KOPT-K1 (cell line): ENCODE measurements at regions not wholly inside any gene's neighbourhood (a gene's known extent, or its start where the extent isn't known, plus 50 kb on each side); places are given as distances from the start of the nearest gene placed in this dataset.
"Not testable (repeated sequence)": the region's sequence is repeated elsewhere in the genome, so short reads cannot be mapped to it uniquely, and the experiment has no call there.

Experiments
- H3K27ac ChIP-seq: fragments of 200-600 bp; sonication (generic); 2 replicates; pipeline ENCODE4 v1.5.1; 2016; ENCODE audit warnings: antibody characterized with exemption, mild to moderate bottlenecking, low read depth, low read length; ENCODE audit not compliant: poor library complexity, severe bottlenecking
- H3K36me3 ChIP-seq: fragments of 200-600 bp; sonication (generic); 2 replicates; pipeline ENCODE4 v1.5.1; 2017; ENCODE audit warnings: antibody characterized with exemption, mild to moderate bottlenecking, low read length, moderate library complexity; ENCODE audit not compliant: insufficient read depth
- H3K9me3 ChIP-seq: fragments of 200-600 bp; sonication (generic); 2 replicates; pipeline ENCODE4 v1.5.1; 2017; ENCODE audit warnings: antibody characterized with exemption, low read length, mild to moderate bottlenecking; ENCODE audit not compliant: insufficient read depth, poor library complexity, severe bottlenecking

GRCh38 chr9:95719354-95719753 is 156.1 kb upstream of the ERCC6L2 start:
- Histone ChIP-seq H3K27ac (no peak overlapping the region), H3K36me3 (no peaks in the 10 kb centered on the region), H3K9me3 (peaks cover 21% of the 10 kb centered on the region)

GRCh38 chr9:95718263-95718662 is 157.2 kb upstream of the ERCC6L2 start:
- H3K9me3 ChIP-seq = peaks cover 21% of the 10 kb centered on the region
- no peak overlapping the region for H3K27ac ChIP-seq
- H3K36me3 ChIP-seq = no peaks in the 10 kb centered on the region

- Histone ChIP-seq H3K9me3 (peaks cover 21% of the 10 kb centered on the region), H3K36me3 (no peaks in the 10 kb centered on the region), H3K27ac (no peak overlapping the region)
Measured at GRCh38 chr9:95715868-95716435, 159.5 kb upstream of the ERCC6L2 start.

GRCh38 chr9:95710446-95710845 is 165.0 kb upstream of the ERCC6L2 start:
- Histone ChIP-seq H3K9me3 (peaks cover 6% of the 10 kb centered on the region), H3K27ac (no peak overlapping the region), H3K36me3 (no peaks in the 10 kb centered on the region)

- Histone ChIP-seq H3K27ac (no peak overlapping the region), H3K36me3 (no peaks in the 10 kb centered on the region), H3K9me3 (no peaks in the 10 kb centered on the region)
Measured at GRCh38 chr9:95696701-95697100, 178.8 kb upstream of the ERCC6L2 start.

GRCh38 chr9:95691435-95691834 is 174.7 kb upstream of the PTCH1 start:
- Histone ChIP-seq H3K9me3 (no peaks in the 10 kb centered on the region), H3K27ac (no peak overlapping the region), H3K36me3 (no peaks in the 10 kb centered on the region)

GRCh38 chr9:95689669-95690068 is 172.9 kb upstream of the PTCH1 start:
- no peak overlapping the region for H3K27ac ChIP-seq
- no peaks in the 10 kb centered on the region for H3K9me3 ChIP-seq
- no peaks in the 10 kb centered on the region for H3K36me3 ChIP-seq

- Histone ChIP-seq H3K9me3 (no peaks in the 10 kb centered on the region), H3K27ac (no peak overlapping the region), H3K36me3 (no peaks in the 10 kb centered on the region)
Measured at GRCh38 chr9:95684516-95684915, 167.7 kb upstream of the PTCH1 start.

- not testable (repeated sequence) for H3K36me3 ChIP-seq, H3K27ac ChIP-seq
- H3K9me3 ChIP-seq = peaks cover 16% of the 10 kb centered on the region
Measured at GRCh38 chr9:95680306-95680705, 163.5 kb upstream of the PTCH1 start.

GRCh38 chr9:95679874-95680273 is 163.1 kb upstream of the PTCH1 start:
- Histone ChIP-seq H3K9me3 (peaks cover 16% of the 10 kb centered on the region), H3K36me3 (no peaks in the 10 kb centered on the region), H3K27ac (no peak overlapping the region)

GRCh38 chr9:95678759-95679158 is 162.0 kb upstream of the PTCH1 start:
- Histone ChIP-seq H3K36me3 (no peaks in the 10 kb centered on the region), H3K9me3 (peaks cover 16% of the 10 kb centered on the region), H3K27ac (no peak overlapping the region)

- no peaks in the 10 kb centered on the region for H3K9me3 ChIP-seq
- H3K36me3 ChIP-seq = no peaks in the 10 kb centered on the region
- H3K27ac ChIP-seq = no peak overlapping the region
Measured at GRCh38 chr9:95670122-95670521, 153.4 kb upstream of the PTCH1 start.

- Histone ChIP-seq H3K27ac (no peak overlapping the region), H3K36me3 (no peaks in the 10 kb centered on the region), H3K9me3 (no peaks in the 10 kb centered on the region)
Measured at GRCh38 chr9:95669253-95669652, 152.5 kb upstream of the PTCH1 start.

- no peaks in the 10 kb centered on the region for H3K36me3 ChIP-seq
- no peaks in the 10 kb centered on the region for H3K9me3 ChIP-seq
- H3K27ac ChIP-seq = no peak overlapping the region
Measured at GRCh38 chr9:95667789-95668188, 151.0 kb upstream of the PTCH1 start.

GRCh38 chr9:95666785-95667155 is 150.0 kb upstream of the PTCH1 start:
- no peaks in the 10 kb centered on the region for H3K9me3 ChIP-seq
- H3K36me3 ChIP-seq = no peaks in the 10 kb centered on the region
- no peak overlapping the region for H3K27ac ChIP-seq

GRCh38 chr9:95666096-95666784 is 149.5 kb upstream of the PTCH1 start:
- Histone ChIP-seq H3K27ac (no peak overlapping the region), H3K36me3 (no peaks in the 10 kb centered on the region), H3K9me3 (no peaks in the 10 kb centered on the region)
